CD14-positive monocyte (primary cell): ENCODE measurements at regions not wholly inside any gene's neighbourhood (a gene's known extent, or its start where the extent isn't known, plus 50 kb on each side); places are given as distances from the start of the nearest gene placed in this dataset.

Experiments
- DNase-seq, 3 donors: peaks; one replicate each; pipeline ENCODE4 v3.0.0-alpha.2; 2011 to 2022
- H2AFZ ChIP-seq: 2 replicates; pipeline ENCODE4 v1.6.0; 2012; ENCODE audit warnings: mild to moderate bottlenecking, low read depth, low read length, inconsistent platforms; ENCODE audit not compliant: insufficient read depth, poor library complexity, severe bottlenecking
- H3K27ac ChIP-seq, 2 donors: 1 replicate in 1 of 2; 2 replicates in 1 of 2; pipeline ENCODE4 v1.5.1; 2012 to 2013; ENCODE audit warnings: low read length in 2 of 2, control low read depth in 1 of 2, inconsistent platforms in 1 of 2, low read depth in 1 of 2, mild to moderate bottlenecking in 1 of 2
- H3K27me3 ChIP-seq, 2 donors: one replicate each; pipeline versions ENCODE4 v1.6.0 to v1.6.1; 2011 to 2013; ENCODE audit warnings: low read length in 2 of 2; ENCODE audit not compliant: control insufficient read depth in 2 of 2, insufficient read depth in 2 of 2
- H3K36me3 ChIP-seq, 2 donors: replicated peaks in 1 of 2; 1 replicate in 1 of 2; 2 replicates in 1 of 2; pipeline versions ENCODE4 v1.5.1 to v1.6.1; 2012 to 2013; ENCODE audit warnings: low read length in 2 of 2, control low read depth in 1 of 2, inconsistent platforms in 1 of 2, mild to moderate bottlenecking in 1 of 2; ENCODE audit not compliant: insufficient read depth in 2 of 2, control insufficient read depth in 1 of 2
- H3K4me1 ChIP-seq, 2 donors: 1 replicate in 1 of 2; 2 replicates in 1 of 2; pipeline versions ENCODE4 v1.5.1 to v1.6.1; 2012 to 2013; ENCODE audit warnings: low read length in 2 of 2, control low read depth in 1 of 2, inconsistent platforms in 1 of 2, mild to moderate bottlenecking in 1 of 2, moderate library complexity in 1 of 2; ENCODE audit not compliant: insufficient read depth in 2 of 2, control insufficient read depth in 1 of 2
- H3K4me2 ChIP-seq: replicated peaks from 2 replicates; pipeline ENCODE3; 2012; ENCODE audit warnings: low read length, moderate library complexity, mild to moderate bottlenecking; ENCODE audit not compliant: poor library complexity, severe bottlenecking; ENCODE audit errors: extremely low read depth
- H3K4me3 ChIP-seq, 3 experiments: fragments of 200-600 bp in 1 of 3; sonication (generic) in 1 of 3; replicated peaks in 1 of 3; 1 replicate in 2 of 3; 2 replicates in 1 of 3; pipeline ENCODE4 v1.5.1; 2011 to 2013; ENCODE audit warnings: low read length in 3 of 3, mild to moderate bottlenecking in 3 of 3, control low read depth in 2 of 3, low read depth in 2 of 3, inconsistent platforms in 1 of 3, moderate library complexity in 1 of 3
- H3K79me2 ChIP-seq: 2 replicates; pipeline ENCODE4 v1.6.0; 2012; ENCODE audit warnings: mild to moderate bottlenecking, control low read depth, inconsistent platforms, low read length, moderate library complexity; ENCODE audit not compliant: insufficient read depth
- H3K9ac ChIP-seq: 2 replicates; pipeline ENCODE4 v1.6.0; 2017; ENCODE audit warnings: low read length, mild to moderate bottlenecking; ENCODE audit not compliant: insufficient read depth, poor library complexity, severe bottlenecking
- H3K9me3 ChIP-seq, 2 donors: replicated peaks in 1 of 2; 1 replicate in 1 of 2; 2 replicates in 1 of 2; pipeline versions ENCODE4 v1.5.1 to v1.6.1; 2012 to 2013; ENCODE audit warnings: low read length in 2 of 2, control low read depth in 1 of 2; ENCODE audit not compliant: control insufficient read depth in 1 of 2, insufficient read depth in 1 of 2
- H4K20me1 ChIP-seq: 2 replicates; pipeline ENCODE4 v1.6.0; 2012; ENCODE audit warnings: mild to moderate bottlenecking, low read length, control low read depth, moderate library complexity; ENCODE audit not compliant: insufficient read depth
- H3K27ac Mint-ChIP-seq, 7 donors: one replicate each; pipeline ENCODE4 v1.8.0; 2020; ENCODE audit warnings: mild to moderate bottlenecking in 7 of 7, mixed read lengths in 7 of 7, moderate library complexity in 6 of 7, inconsistent platforms in 2 of 7
- H3K27me3 Mint-ChIP-seq, 3 donors: one replicate each; pipeline ENCODE4 v1.8.0; 2021 to 2022; ENCODE audit warnings: low read depth in 3 of 3, mild to moderate bottlenecking in 3 of 3, mixed read lengths in 3 of 3, moderate library complexity in 3 of 3, inconsistent platforms in 1 of 3
- H3K36me3 Mint-ChIP-seq, 2 donors: one replicate each; pipeline ENCODE4 v1.8.0; 2020; ENCODE audit warnings: mixed read lengths in 2 of 2, inconsistent platforms in 1 of 2, mild to moderate bottlenecking in 1 of 2
- H3K4me1 Mint-ChIP-seq: one replicate; pipeline ENCODE4 v1.8.0; 2020; ENCODE audit warnings: mild to moderate bottlenecking, mixed read lengths
- H3K4me3 Mint-ChIP-seq, 2 donors: one replicate each; pipeline ENCODE4 v1.8.0; 2020; ENCODE audit warnings: mild to moderate bottlenecking in 2 of 2, mixed read lengths in 2 of 2, moderate library complexity in 1 of 2
- H3K9me3 Mint-ChIP-seq, 7 donors: one replicate each; pipeline ENCODE4 v1.8.0; 2020 to 2022; ENCODE audit warnings: mixed read lengths in 7 of 7, mild to moderate bottlenecking in 6 of 7, moderate library complexity in 6 of 7, inconsistent platforms in 2 of 7
- CTCF ChIP-seq: fragments of 200-600 bp; IDR thresholded peaks from one replicate; pipeline ENCODE4 v1.8.0; 2022; ENCODE audit warnings: antibody characterized with exemption, mild to moderate bottlenecking
- WGBS: methylation state at CpG from one replicate; pipeline ENCODE4 v1.1.5; 2013; ENCODE audit warnings: missing lambda C conversion rate; ENCODE audit not compliant: insufficient coverage; 5-methylcytosine and 5-hydroxymethylcytosine counted together
- intact Hi-C, 2 donors: fragments of 100-400 bp; cut with micrococcal nuclease; formaldehyde crosslinking; loops; one replicate each; pipeline versions ENCODE4 v1.15.0 to v1.15.1; 2023

- Histone ChIP-seq H3K79me2 (no peaks in the 10 kb centered on the region), H3K9ac (no peak overlapping the region), H4K20me1 (no peaks in the 10 kb centered on the region), H3K36me3 (no peaks in the 10 kb centered on the region), H2AFZ (no peak overlapping the region), H3K4me1 (no peaks in the 10 kb centered on the region), H3K9me3 (no peaks in the 10 kb centered on the region), H3K27me3 (no peaks in the 10 kb centered on the region), H3K4me2 (no peak overlapping the region), H3K27ac (no peak overlapping the region), H3K4me3 (no peak overlapping the region)
- TF ChIP-seq CTCF, result no peak
- no peaks in the 10 kb centered on the region for H3K9me3 Mint-ChIP-seq
- H3K27ac Mint-ChIP-seq, result no peak overlapping the region
- H3K4me3 Mint-ChIP-seq, result no peak overlapping the region
- H3K4me1 Mint-ChIP-seq, result no peaks in the 10 kb centered on the region
- peaks cover 0 to 5% (median 2%) of the 10 kb centered on the region in 3 donors for H3K27me3 Mint-ChIP-seq
- intact Hi-C loops, result no loop called here
- H3K36me3 Mint-ChIP-seq, result no peaks in the 10 kb centered on the region
- WGBS, result 88% methylated on average over 2 of the region's 2 CpGs
- no peak for DNase-seq
Measured at GRCh38 chr5:135704616-135705015, 125.8 kb upstream of the CXCL14 start.

GRCh38 chr5:135703016-135703550 lies 124.3 kb upstream of the CXCL14 start:
- H3K4me2 ChIP-seq, result no peak overlapping the region
- H3K4me3 ChIP-seq, result no peak overlapping the region
- intact Hi-C loops, result no loop called here
- H3K27ac Mint-ChIP-seq, result no peak overlapping the region
- no peaks in the 10 kb centered on the region for H3K4me1 Mint-ChIP-seq
- H3K27me3 Mint-ChIP-seq, result peaks cover 0 to 5% (median 0%) of the 10 kb centered on the region in 3 donors
- DNase-seq, result no peak
- H3K4me1 ChIP-seq, result no peaks in the 10 kb centered on the region
- H4K20me1 ChIP-seq, result no peaks in the 10 kb centered on the region
- no peaks in the 10 kb centered on the region for H3K36me3 ChIP-seq
- no peaks in the 10 kb centered on the region for H3K27me3 ChIP-seq
- H2AFZ ChIP-seq, result no peak overlapping the region
- TF ChIP-seq CTCF, result no peak
- H3K9me3 ChIP-seq, result no peaks in the 10 kb centered on the region
- no peaks in the 10 kb centered on the region for H3K36me3 Mint-ChIP-seq
- WGBS, result 84% methylated on average over 3 of the region's 4 CpGs
- H3K9me3 Mint-ChIP-seq, result no peaks in the 10 kb centered on the region
- H3K27ac ChIP-seq, result no peak overlapping the region
- no peak overlapping the region for H3K9ac ChIP-seq
- no peak overlapping the region for H3K4me3 Mint-ChIP-seq
- H3K79me2 ChIP-seq, result no peaks in the 10 kb centered on the region
